ENCODE measurements at regions not wholly inside any gene's neighbourhood (a gene's known extent, or its start where the extent isn't known, plus 50 kb on each side); places are given as distances from the start of the nearest gene placed in this dataset.

DNA sequence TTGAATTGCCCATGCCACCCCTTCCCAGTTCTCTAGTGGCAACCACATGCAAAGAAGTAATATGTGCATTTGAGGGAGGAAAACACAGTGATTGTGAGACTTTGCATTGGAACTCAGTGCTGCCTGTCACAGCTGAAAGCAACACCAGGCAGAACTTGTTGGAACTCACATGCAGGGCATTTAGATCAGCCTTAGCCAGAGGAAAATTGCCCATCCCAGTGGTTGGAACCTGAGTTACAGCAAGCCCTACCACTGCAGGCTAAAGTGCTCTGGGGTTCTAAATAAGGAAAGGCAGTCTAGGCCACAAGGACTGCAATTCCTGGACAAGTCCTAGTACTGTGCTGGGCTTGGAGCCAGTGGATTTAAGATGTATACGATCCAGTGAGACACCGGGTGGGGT lies 245.3 kb upstream of the UFL1 start:
- in situ Hi-C loops (cut with HindIII; ENCODE audit: low sequenced_read_pairs): no loop called here
- DNase-seq (ENCODE audit: low read depth): no peak
- H3K4me3 ChIP-seq (ENCODE audit: low read depth, low read length): no peak overlapping the region
- TF ChIP-seq, protein P1, sequence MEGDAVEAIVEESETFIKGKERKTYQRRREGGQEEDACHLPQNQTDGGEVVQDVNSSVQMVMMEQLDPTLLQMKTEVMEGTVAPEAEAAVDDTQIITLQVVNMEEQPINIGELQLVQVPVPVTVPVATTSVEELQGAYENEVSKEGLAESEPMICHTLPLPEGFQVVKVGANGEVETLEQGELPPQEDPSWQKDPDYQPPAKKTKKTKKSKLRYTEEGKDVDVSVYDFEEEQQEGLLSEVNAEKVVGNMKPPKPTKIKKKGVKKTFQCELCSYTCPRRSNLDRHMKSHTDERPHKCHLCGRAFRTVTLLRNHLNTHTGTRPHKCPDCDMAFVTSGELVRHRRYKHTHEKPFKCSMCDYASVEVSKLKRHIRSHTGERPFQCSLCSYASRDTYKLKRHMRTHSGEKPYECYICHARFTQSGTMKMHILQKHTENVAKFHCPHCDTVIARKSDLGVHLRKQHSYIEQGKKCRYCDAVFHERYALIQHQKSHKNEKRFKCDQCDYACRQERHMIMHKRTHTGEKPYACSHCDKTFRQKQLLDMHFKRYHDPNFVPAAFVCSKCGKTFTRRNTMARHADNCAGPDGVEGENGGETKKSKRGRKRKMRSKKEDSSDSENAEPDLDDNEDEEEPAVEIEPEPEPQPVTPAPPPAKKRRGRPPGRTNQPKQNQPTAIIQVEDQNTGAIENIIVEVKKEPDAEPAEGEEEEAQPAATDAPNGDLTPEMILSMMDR (IDR thresholded peaks at IDR 0.05; ENCODE audit: low read depth, low read length, missing control alignments): no peak

- in situ Hi-C loops (cut with HindIII; ENCODE audit: low sequenced_read_pairs): no loop called here
- H3K4me3 ChIP-seq (ENCODE audit: low read depth, low read length): no peak overlapping the region
- TF ChIP-seq, protein P1 (IDR thresholded peaks at IDR 0.05; ENCODE audit: low read depth, low read length, missing control alignments): no peak
- no peak for DNase-seq (ENCODE audit: low read depth)
Observed at GRCh38 chr6:96276856-96277255, 244.8 kb upstream of the UFL1 start.

DNA sequence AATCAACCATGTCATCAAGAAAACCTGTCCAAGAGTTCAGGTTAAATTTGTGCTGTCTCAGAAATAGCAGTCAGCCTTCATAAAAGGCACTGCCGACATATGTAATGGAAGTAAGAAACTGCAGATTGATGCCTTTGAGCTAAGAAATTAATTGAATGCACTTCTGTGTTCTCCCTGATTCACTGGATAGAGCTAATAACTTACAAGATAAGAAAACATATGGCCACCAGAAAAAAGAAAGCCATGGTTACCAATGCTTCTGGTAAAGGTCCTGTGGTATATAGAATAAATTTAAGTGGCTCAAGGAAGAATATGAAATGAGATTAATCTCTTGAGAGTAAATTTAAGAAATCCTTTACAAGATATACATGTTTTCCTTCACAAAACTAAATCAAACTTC lies 242.5 kb upstream of the UFL1 start:
- in situ Hi-C loops (cut with HindIII; ENCODE audit: low sequenced_read_pairs): no loop called here
- H3K4me3 ChIP-seq (ENCODE audit: low read depth, low read length): no peak overlapping the region
- DNase-seq (ENCODE audit: low read depth): no peak
- TF ChIP-seq, protein P1 (IDR thresholded peaks at IDR 0.05; ENCODE audit: low read depth, low read length, missing control alignments): no peak

- no peak for DNase-seq (ENCODE audit: low read depth)
- H3K4me3 ChIP-seq (ENCODE audit: low read depth, low read length): no peak overlapping the region
- in situ Hi-C loops (cut with HindIII; ENCODE audit: low sequenced_read_pairs): no loop called here
- TF ChIP-seq, protein P1 (IDR thresholded peaks at IDR 0.05; ENCODE audit: low read depth, low read length, missing control alignments): no peak
Observed at GRCh38 chr6:96286503-96286902, 235.1 kb upstream of the UFL1 start.

DNA sequence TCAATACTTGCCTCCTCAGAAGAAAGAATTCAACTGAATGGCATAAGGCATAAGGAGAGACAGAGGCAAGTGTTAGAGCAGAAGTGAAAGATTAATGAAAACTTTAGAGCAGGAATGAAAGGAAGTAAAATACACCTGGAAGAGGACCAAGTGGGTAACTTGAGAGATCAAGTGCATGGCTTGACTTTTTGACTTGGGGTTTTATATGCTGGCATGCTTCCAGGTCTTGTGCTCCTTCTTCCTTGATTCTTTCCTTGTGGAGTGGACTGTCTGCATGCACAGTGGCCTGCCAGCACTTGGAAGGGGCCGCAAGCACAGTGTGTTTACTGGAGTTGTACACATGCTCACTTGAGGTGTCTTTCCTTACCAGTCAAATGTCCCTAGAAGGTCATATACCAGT lies 222.1 kb upstream of the UFL1 start:
- TF ChIP-seq, protein P1 (IDR thresholded peaks at IDR 0.05; ENCODE audit: low read depth, low read length, missing control alignments): no peak
- in situ Hi-C loops (cut with HindIII; ENCODE audit: low sequenced_read_pairs): no loop called here

GRCh38 chr6:96301023-96301422 lies 220.6 kb upstream of the UFL1 start:
- no peak for DNase-seq (ENCODE audit: low read depth)
- in situ Hi-C loops (cut with HindIII; ENCODE audit: low sequenced_read_pairs): no loop called here
- TF ChIP-seq, protein P1 (IDR thresholded peaks at IDR 0.05; ENCODE audit: low read depth, low read length, missing control alignments): no peak
- no peak overlapping the region for H3K4me3 ChIP-seq (ENCODE audit: low read depth, low read length)

More for the DNA sequence above, 222.1 kb upstream of the UFL1 start:
- no peak for DNase-seq (ENCODE audit: low read depth)
- H3K4me3 ChIP-seq (ENCODE audit: low read depth, low read length): no peak overlapping the region

GRCh38 chr6:96301781-96302180 lies 219.8 kb upstream of the UFL1 start:
- in situ Hi-C loops (cut with HindIII; ENCODE audit: low sequenced_read_pairs): no loop called here
- H3K4me3 ChIP-seq (ENCODE audit: low read depth, low read length): no peak overlapping the region
- TF ChIP-seq, protein P1 (IDR thresholded peaks at IDR 0.05; ENCODE audit: low read depth, low read length, missing control alignments): no peak
- no peak for DNase-seq (ENCODE audit: low read depth)
